ENCODE measurements at regions not wholly inside any gene's neighbourhood (a gene's known extent, or its start where the extent isn't known, plus 50 kb on each side); places are given as distances from the start of the nearest gene placed in this dataset.

GRCh38 chr9:79913867-79914266 lies 342.1 kb downstream of the TLE4 start:
- TF ChIP-seq, protein P1, sequence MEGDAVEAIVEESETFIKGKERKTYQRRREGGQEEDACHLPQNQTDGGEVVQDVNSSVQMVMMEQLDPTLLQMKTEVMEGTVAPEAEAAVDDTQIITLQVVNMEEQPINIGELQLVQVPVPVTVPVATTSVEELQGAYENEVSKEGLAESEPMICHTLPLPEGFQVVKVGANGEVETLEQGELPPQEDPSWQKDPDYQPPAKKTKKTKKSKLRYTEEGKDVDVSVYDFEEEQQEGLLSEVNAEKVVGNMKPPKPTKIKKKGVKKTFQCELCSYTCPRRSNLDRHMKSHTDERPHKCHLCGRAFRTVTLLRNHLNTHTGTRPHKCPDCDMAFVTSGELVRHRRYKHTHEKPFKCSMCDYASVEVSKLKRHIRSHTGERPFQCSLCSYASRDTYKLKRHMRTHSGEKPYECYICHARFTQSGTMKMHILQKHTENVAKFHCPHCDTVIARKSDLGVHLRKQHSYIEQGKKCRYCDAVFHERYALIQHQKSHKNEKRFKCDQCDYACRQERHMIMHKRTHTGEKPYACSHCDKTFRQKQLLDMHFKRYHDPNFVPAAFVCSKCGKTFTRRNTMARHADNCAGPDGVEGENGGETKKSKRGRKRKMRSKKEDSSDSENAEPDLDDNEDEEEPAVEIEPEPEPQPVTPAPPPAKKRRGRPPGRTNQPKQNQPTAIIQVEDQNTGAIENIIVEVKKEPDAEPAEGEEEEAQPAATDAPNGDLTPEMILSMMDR (IDR thresholded peaks at IDR 0.05) = no peak
- TF ChIP-seq EZH2 (IDR thresholded peaks at IDR 0.05) (no peak), EZH2phosphoT487 (IDR thresholded peaks at IDR 0.05) (no peak)

Measured in neural progenitor cell (in vitro differentiated cells).